GM12873 (cell line): ENCODE measurements at regions not wholly inside any gene's neighbourhood (a gene's known extent, or its start where the extent isn't known, plus 50 kb on each side); places are given as distances from the start of the nearest gene placed in this dataset.

Source experiments
- TF ChIP-seq, protein P1 (sequence below): IDR thresholded peaks from 2 replicates; pipeline ENCODE4 v1.5.1; 2012; ENCODE audit warnings: low read depth, mild to moderate bottlenecking, moderate library complexity, low read length, control low read depth; ENCODE audit not compliant: insufficient read depth; ENCODE audit errors: missing control alignments

- TF ChIP-seq, protein P1, sequence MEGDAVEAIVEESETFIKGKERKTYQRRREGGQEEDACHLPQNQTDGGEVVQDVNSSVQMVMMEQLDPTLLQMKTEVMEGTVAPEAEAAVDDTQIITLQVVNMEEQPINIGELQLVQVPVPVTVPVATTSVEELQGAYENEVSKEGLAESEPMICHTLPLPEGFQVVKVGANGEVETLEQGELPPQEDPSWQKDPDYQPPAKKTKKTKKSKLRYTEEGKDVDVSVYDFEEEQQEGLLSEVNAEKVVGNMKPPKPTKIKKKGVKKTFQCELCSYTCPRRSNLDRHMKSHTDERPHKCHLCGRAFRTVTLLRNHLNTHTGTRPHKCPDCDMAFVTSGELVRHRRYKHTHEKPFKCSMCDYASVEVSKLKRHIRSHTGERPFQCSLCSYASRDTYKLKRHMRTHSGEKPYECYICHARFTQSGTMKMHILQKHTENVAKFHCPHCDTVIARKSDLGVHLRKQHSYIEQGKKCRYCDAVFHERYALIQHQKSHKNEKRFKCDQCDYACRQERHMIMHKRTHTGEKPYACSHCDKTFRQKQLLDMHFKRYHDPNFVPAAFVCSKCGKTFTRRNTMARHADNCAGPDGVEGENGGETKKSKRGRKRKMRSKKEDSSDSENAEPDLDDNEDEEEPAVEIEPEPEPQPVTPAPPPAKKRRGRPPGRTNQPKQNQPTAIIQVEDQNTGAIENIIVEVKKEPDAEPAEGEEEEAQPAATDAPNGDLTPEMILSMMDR = no peak
Measured at GRCh38 chr15:29468899-29469298, 199.3 kb upstream of the NSMCE3 start.

- TF ChIP-seq, protein P1 = no peak
Measured at GRCh38 chr15:29467091-29467490, 197.5 kb upstream of the NSMCE3 start.

DNA sequence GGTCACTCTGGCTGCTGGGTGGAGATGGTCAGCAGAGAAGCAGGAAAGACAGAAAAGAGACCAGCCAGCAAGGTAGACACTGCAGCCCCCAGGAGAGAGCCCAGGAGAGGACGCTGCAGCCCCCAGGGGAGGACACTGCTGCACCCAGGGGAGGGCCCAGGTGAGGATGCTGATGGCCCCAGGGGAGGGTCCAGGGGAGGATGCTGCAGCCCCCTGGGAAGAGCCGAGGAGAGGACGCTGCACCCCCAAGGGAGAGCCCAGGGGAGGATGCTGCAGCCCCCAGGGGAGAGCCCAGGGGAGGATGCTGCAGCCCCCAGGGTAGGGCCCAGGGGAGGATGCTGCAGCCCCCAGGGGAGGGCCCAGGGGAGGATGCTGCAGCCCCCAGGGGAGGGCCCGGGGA is 196.7 kb upstream of the NSMCE3 start:
- TF ChIP-seq, protein P1 = no peak

DNA sequence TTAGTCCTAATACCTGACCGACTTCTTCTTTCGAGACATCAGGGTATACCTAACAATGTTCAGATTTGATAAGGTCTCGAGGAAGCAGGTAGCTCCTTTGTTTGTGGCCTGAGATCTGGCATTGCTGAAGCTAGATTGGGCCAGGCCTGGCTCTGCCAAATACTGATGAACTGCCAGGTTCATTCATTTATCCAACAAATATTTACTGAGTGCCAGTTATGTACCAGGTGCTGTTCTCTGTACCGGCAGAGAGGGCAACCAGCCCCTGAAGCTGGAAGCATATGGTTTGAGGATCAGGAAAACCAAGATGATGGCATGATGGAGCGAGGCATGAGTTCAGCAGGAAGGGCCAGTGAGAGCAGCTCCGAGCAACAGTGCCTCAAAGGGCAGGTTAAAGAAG is 196.2 kb upstream of the NSMCE3 start:
- TF ChIP-seq, protein P1 = no peak

DNA sequence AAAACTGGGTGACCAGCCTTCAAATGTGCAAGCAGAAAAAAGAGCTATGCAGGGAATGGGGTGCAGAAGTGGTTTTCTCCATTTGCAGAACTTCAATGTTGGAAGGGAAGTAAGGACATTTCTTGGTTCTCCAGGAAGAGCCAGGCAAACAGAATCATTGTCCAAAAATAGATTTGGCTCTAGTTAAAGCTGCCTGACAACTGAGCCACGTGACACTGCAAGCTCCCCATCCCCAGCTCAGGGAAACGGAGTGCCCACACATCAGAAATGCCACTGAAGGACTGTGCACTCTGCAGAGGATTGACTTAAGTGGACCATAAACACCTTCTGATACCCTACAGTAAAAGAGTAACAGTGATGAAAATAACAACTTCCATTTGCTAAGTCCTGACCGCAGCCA is 195.6 kb upstream of the NSMCE3 start:
- TF ChIP-seq, protein P1 = no peak

DNA sequence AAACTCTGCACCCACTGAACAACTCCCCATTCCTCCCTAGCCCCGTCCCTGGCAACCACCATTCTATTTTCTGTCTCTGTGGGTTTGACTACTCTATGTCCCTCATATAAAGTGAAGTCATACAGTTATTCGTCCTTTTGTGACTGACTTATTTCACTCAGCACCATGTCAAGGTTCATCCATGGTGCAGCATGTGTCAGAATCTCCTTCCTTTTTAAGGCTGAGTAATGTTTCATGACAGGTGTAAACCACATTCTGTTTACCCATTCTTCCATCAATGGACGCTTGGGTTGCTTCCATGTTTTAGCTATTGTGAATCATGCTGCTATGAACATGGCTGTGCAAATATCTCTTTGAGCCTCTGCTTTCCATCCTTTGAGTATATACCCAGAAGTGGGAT is 192.3 kb upstream of the NSMCE3 start:
- TF ChIP-seq, protein P1 = no peak

DNA sequence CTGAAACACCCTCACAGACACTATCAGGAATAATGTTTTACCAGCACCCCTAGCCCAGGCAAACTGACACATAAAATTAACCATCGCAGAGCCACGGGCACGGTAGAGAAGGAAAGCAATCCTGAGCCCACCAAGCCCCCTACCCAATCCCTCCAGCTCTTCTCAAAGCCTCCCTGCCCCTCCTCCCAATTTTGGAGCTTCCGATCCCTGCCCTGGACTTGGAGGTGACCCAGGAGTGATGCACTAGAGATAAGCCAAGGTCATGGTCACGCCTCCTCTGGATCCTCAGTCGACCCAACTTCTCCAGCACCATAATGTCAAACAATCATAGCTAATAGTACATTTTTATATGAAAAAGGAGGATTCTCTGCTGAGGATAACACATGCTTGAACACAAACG is 188.7 kb upstream of the NSMCE3 start:
- TF ChIP-seq, protein P1 = no peak
